Endothelial cell (in vitro differentiated cells): ENCODE measurements at regions not wholly inside any gene's neighbourhood (a gene's known extent, or its start where the extent isn't known, plus 50 kb on each side); places are given as distances from the start of the nearest gene placed in this dataset.
"Not testable (repeated sequence)": the region's sequence is repeated elsewhere in the genome, so short reads cannot be mapped to it uniquely, and the experiment has no call there.

Source experiments
- DNase-seq: peaks from one replicate; pipeline ENCODE4 v3.0.0; 2021; ENCODE audit warnings: low spot score
- H3K27ac Mint-ChIP-seq: one replicate; pipeline ENCODE4 v1.8.0; 2021; ENCODE audit warnings: mixed read lengths, inconsistent platforms; ENCODE audit not compliant: unreplicated experiment
- H3K27me3 Mint-ChIP-seq: one replicate; pipeline ENCODE4 v1.8.0; 2021; ENCODE audit warnings: mild to moderate bottlenecking, moderate library complexity, mixed read lengths, inconsistent platforms; ENCODE audit not compliant: unreplicated experiment
- H3K36me3 Mint-ChIP-seq: one replicate; pipeline ENCODE4 v1.8.0; 2021; ENCODE audit warnings: mild to moderate bottlenecking, low read depth, mixed read lengths, inconsistent platforms; ENCODE audit not compliant: unreplicated experiment
- H3K4me1 Mint-ChIP-seq: one replicate; pipeline ENCODE4 v1.8.0; 2021; ENCODE audit warnings: mild to moderate bottlenecking, mixed read lengths, inconsistent platforms; ENCODE audit not compliant: unreplicated experiment
- H3K4me3 Mint-ChIP-seq: one replicate; pipeline ENCODE4 v1.8.0; 2021; ENCODE audit warnings: mild to moderate bottlenecking, mixed read lengths, inconsistent platforms; ENCODE audit not compliant: unreplicated experiment
- H3K9me3 Mint-ChIP-seq: one replicate; pipeline ENCODE4 v1.8.0; 2021; ENCODE audit warnings: mixed read lengths, inconsistent platforms; ENCODE audit not compliant: unreplicated experiment
- TF ChIP-seq, protein P1 (sequence below): fragments of 200-600 bp; sonication (generic); IDR thresholded peaks from one replicate; pipeline ENCODE4 v1.5.0; 2021; ENCODE audit warnings: antibody characterized with exemption; ENCODE audit not compliant: unreplicated experiment

DNA sequence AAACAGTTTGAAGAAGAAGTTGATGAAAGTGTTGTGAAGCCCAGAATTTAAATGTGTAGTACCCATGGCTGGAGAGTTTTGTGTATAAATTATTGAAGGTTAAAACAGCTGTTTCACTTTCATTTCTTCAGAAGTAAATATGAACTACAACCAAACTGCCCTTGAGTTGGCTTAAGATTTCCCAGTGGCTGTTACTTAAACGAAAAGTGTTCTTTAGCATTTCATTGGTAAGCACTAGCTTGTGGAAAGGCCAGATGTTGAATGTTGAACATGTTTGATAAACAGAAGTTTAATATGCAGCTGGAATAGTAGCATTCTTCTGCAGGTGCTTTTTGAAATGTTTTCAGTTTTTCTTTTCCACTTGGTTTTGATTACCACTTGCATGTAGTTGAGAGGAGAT, 83.2 kb upstream of the TNRC6B start:
- no peak for DNase-seq
- no peaks in the 10 kb centered on the region for H3K9me3 Mint-ChIP-seq
- TF ChIP-seq, protein P1, sequence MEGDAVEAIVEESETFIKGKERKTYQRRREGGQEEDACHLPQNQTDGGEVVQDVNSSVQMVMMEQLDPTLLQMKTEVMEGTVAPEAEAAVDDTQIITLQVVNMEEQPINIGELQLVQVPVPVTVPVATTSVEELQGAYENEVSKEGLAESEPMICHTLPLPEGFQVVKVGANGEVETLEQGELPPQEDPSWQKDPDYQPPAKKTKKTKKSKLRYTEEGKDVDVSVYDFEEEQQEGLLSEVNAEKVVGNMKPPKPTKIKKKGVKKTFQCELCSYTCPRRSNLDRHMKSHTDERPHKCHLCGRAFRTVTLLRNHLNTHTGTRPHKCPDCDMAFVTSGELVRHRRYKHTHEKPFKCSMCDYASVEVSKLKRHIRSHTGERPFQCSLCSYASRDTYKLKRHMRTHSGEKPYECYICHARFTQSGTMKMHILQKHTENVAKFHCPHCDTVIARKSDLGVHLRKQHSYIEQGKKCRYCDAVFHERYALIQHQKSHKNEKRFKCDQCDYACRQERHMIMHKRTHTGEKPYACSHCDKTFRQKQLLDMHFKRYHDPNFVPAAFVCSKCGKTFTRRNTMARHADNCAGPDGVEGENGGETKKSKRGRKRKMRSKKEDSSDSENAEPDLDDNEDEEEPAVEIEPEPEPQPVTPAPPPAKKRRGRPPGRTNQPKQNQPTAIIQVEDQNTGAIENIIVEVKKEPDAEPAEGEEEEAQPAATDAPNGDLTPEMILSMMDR: no peak
- H3K36me3 Mint-ChIP-seq: no peaks in the 10 kb centered on the region
- no peaks in the 10 kb centered on the region for H3K4me1 Mint-ChIP-seq
- no peak overlapping the region for H3K27ac Mint-ChIP-seq
- no peaks in the 10 kb centered on the region for H3K27me3 Mint-ChIP-seq
- H3K4me3 Mint-ChIP-seq: no peak overlapping the region

DNA sequence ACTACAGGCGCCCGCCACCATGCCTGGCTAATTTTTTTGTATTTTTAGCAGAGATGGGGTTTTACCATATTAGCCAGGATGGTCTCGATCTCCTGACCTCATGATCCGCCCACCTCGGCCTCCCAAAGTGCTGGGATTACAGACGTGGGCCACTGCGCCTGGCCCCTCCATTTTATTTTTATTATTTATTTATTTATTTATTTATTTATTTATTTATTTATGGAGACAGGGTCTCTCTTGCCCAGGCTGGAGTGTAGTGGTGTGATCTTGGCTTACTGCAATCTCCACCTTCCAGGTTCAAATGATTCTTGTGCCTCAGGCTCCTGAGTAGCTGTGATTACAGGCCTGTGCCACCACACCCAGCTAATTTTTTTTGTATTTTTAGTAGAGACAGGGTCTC, 77.8 kb upstream of the TNRC6B start:
- not testable (repeated sequence) for H3K36me3 Mint-ChIP-seq, H3K27ac Mint-ChIP-seq, H3K4me1 Mint-ChIP-seq

DNA sequence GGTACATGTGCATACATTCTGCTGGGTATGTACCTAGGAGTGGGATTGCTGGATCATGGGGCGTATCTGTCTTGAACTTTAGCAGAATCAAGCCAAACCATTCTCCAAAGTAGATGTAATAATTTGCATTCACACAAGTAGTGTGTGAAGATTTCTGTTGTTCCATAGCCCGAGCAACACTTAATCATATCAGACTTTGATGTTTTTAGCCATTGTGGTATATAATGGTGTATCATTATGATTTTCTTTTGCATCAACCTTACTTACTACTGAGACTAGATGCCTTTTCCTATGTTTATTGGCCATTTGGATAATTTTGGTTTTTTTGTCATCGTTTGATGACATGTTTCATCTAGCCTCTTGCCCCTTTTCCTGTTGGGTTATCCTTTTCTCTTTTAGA, 72.0 kb upstream of the TNRC6B start:
- Mint-ChIP-seq H3K4me1 (peaks cover 6% of the 10 kb centered on the region), H3K27ac (no peak overlapping the region), H3K4me3 (no peak overlapping the region), H3K27me3 (peaks cover 2% of the 10 kb centered on the region), H3K36me3 (no peaks in the 10 kb centered on the region), H3K9me3 (no peaks in the 10 kb centered on the region)
- DNase-seq: no peak
- TF ChIP-seq, protein P1: no peak

More for the DNA sequence above, 77.8 kb upstream of the TNRC6B start:
- not testable (repeated sequence) for H3K27me3 Mint-ChIP-seq, H3K4me3 Mint-ChIP-seq, H3K9me3 Mint-ChIP-seq, DNase-seq

DNA sequence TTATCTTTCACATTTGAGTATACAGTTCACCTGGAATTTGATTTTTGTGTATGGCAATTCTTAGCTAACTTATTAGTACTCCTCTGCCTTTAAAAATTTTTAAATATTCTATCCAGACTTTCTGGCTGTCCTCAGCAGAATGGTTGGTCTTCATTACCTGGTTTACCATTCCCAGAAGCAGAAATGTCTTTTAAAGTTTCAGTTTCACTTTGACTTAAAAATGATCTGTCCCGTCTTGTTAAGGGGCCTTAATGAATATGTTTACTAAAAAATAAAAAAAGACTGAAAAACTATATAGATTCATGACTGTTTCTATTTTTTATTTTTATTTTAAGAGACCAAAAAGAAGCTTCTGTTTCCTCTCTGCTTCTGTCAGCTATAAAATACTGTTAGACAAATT, 70.5 kb upstream of the TNRC6B start:
- Mint-ChIP-seq H3K4me1 (peaks cover 13% of the 10 kb centered on the region), H3K4me3 (no peak overlapping the region), H3K27ac (no peak overlapping the region), H3K36me3 (no peaks in the 10 kb centered on the region), H3K27me3 (peaks cover 9% of the 10 kb centered on the region), H3K9me3 (no peaks in the 10 kb centered on the region)
- DNase-seq: no peak
- TF ChIP-seq, protein P1: no peak

DNA sequence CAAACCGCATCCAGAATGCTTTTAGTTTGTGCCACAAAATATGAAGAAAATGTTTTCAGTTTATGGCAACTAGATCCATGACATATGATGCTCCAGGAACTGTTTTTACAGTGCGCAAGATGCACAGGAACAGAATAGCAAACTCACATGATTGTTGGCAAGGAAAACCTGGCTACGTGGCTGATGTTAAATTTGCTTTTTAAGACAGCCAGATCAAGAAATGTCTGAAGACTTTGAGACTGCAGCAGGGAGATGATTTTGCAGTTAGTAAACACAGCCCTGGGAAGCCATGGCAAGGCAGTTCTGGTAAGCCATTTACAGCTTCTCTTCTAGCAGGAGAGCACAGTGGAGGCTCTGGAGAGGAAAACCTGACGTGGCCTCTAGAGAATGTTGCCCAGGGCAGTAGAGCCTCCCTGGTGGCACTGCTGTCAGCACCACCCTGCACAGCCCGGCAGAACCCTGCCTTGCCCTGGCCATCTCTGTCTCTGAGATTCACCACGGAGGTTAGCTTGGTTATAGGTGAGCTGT, 69.8 kb upstream of the TNRC6B start:
- Mint-ChIP-seq H3K9me3 (no peaks in the 10 kb centered on the region), H3K36me3 (no peaks in the 10 kb centered on the region), H3K27ac (no peak overlapping the region), H3K27me3 (peaks cover 9% of the 10 kb centered on the region), H3K4me3 (no peak overlapping the region), H3K4me1 (peaks cover 20% of the 10 kb centered on the region)
- TF ChIP-seq, protein P1: no peak
- DNase-seq: no peak

DNA sequence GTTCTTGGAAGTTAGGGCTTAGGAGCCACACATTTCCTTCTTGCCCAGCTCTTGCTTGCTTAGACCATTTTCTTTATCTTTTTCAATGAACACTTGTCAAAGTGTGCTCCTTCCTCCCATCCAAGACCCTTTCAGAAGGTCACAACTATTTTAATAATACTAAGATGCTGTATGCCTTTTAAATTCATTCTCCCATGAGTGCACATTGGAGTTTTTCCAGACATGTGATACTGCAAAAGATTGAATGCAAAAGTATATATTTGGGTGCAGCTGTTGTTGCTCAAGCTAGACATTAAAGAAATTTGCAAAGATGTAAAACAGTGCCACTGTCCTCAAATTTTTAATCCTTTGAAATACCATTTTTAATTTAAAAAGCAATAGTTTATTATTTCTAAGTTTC, 69.3 kb upstream of the TNRC6B start:
- no peak overlapping the region for H3K4me3 Mint-ChIP-seq
- peaks cover 21% of the 10 kb centered on the region for H3K4me1 Mint-ChIP-seq
- H3K27me3 Mint-ChIP-seq: peaks cover 9% of the 10 kb centered on the region
- no peaks in the 10 kb centered on the region for H3K9me3 Mint-ChIP-seq
- TF ChIP-seq, protein P1: no peak
- no peak for DNase-seq
- no peaks in the 10 kb centered on the region for H3K36me3 Mint-ChIP-seq
- H3K27ac Mint-ChIP-seq: no peak overlapping the region

DNA sequence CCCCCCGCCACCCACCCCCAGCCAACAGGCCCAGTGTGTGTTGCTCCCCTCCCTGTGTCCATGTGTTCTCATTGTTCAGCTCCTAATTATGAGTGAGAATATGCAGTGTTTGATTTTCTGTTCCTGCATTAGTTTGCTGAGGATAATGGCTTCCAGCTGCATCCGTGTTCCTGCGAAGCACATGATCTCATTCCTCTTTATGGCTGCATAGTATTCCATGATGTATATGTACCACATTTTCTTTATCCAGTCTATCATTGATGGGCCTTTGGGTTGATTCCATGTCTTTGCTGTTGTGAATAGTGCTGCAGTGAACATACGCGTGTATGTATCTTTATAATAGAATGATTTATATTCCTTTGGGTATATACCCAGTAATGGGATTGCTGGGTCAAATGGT, 68.8 kb upstream of the TNRC6B start:
- H3K9me3 Mint-ChIP-seq, DNase-seq, H3K4me3 Mint-ChIP-seq, H3K27me3 Mint-ChIP-seq, H3K27ac Mint-ChIP-seq, H3K36me3 Mint-ChIP-seq: not testable (repeated sequence)
- H3K4me1 Mint-ChIP-seq: peaks cover 21% of the 10 kb centered on the region
